Aorta (tissue), 5 donors: ENCODE measurements at regions not wholly inside any gene's neighbourhood (a gene's known extent, or its start where the extent isn't known, plus 50 kb on each side); places are given as distances from the start of the nearest gene placed in this dataset.

Experiments
- ATAC-seq: fragments of 200-7000 bp; cut with Tn5 transposase; one replicate; pipeline ENCODE4 v1.9.1; 2022; ENCODE audit warnings: moderate library complexity; ENCODE audit not compliant: low FRiP score
- DNase-seq, 2 donors: peaks; one replicate each; pipeline ENCODE4 v3.0.0-alpha.2; 2020
- H3K27ac ChIP-seq, 2 donors: one replicate each; pipeline ENCODE4 v1.5.1; 2013; ENCODE audit warnings: low read length in 2 of 2, mild to moderate bottlenecking in 2 of 2, moderate library complexity in 2 of 2, control low read depth in 1 of 2, inconsistent platforms in 1 of 2, low read depth in 1 of 2
- H3K27me3 ChIP-seq, 2 donors: one replicate each; pipeline ENCODE4 v1.6.1; 2013; ENCODE audit warnings: control low read depth in 1 of 2, low read length in 1 of 2, mild to moderate bottlenecking in 1 of 2, moderate library complexity in 1 of 2; ENCODE audit not compliant: insufficient read depth in 2 of 2, control insufficient read depth in 1 of 2
- H3K36me3 ChIP-seq, 2 donors: one replicate each; pipeline ENCODE4 v1.6.1; 2013; ENCODE audit warnings: control low read depth in 1 of 2, low read length in 1 of 2, mild to moderate bottlenecking in 1 of 2; ENCODE audit not compliant: insufficient read depth in 2 of 2, control insufficient read depth in 1 of 2
- H3K4me1 ChIP-seq, 2 donors: one replicate each; pipeline ENCODE4 v1.6.1; 2013; ENCODE audit warnings: low read length in 2 of 2, control low read depth in 1 of 2, mild to moderate bottlenecking in 1 of 2, moderate library complexity in 1 of 2; ENCODE audit not compliant: insufficient read depth in 2 of 2, control insufficient read depth in 1 of 2
- H3K4me3 ChIP-seq, 2 donors: one replicate each; pipeline ENCODE4 v1.5.1; 2013; ENCODE audit warnings: low read length in 2 of 2, control low read depth in 1 of 2, mild to moderate bottlenecking in 1 of 2
- H3K9me3 ChIP-seq: one replicate; pipeline ENCODE4 v1.6.1; 2013; ENCODE audit warnings: mild to moderate bottlenecking, low read length; ENCODE audit not compliant: control insufficient read depth
- WGBS, 2 donors: extraction: QIAGEN DNeasy Blood & Tissue Kit; methylation state at CpG; one replicate each; pipeline ENCODE4 v1.1.7; 2013; 5-methylcytosine and 5-hydroxymethylcytosine counted together
- intact Hi-C, 2 donors: fragments of 100-400 bp; cut with DNase I; formaldehyde crosslinking; loops; one replicate each; pipeline versions ENCODE4 v1.14.2 to v1.15.0; 2022
- donor health status: healthy with polysubstance abuse.
- donor health status: Bipolar disorder and iron deficiency.
- donor health status: DM: no; HTN: no; CAD: no.
- donor health status: DM: no; HTN: no; CAD: no.
- donor health status: DM: yes; HTN: yes; CAD: no.

- WGBS, 2 donors = 93 to 100% methylated on average over 1 of the region's 1 CpG
- intact Hi-C loops = no loop called here
- Histone ChIP-seq H3K4me3 (no peak overlapping the region), H3K27ac (no peak overlapping the region), H3K36me3 (no peaks in the 10 kb centered on the region), H3K27me3 (no peaks in the 10 kb centered on the region), H3K9me3 (no peaks in the 10 kb centered on the region), H3K4me1 (no peaks in the 10 kb centered on the region)
- ATAC-seq (no peak), DNase-seq (no peak)
Observed at GRCh38 chr3:76152028-76152427, 366.7 kb upstream of the ZNF717 start.

GRCh38 chr3:76161856-76162255 is 376.5 kb upstream of the ZNF717 start:
- H3K27me3 ChIP-seq = no peaks in the 10 kb centered on the region

GRCh38 chr3:76171647-76172046 is 386.3 kb upstream of the ZNF717 start:
- Histone ChIP-seq H3K36me3 (no peaks in the 10 kb centered on the region), H3K4me1 (no peaks in the 10 kb centered on the region), H3K27ac (no peak overlapping the region), H3K4me3 (no peak overlapping the region), H3K27me3 (no peaks in the 10 kb centered on the region), H3K9me3 (no peaks in the 10 kb centered on the region)
- DNase-seq (no peak), ATAC-seq (no peak)
- intact Hi-C loops = no loop called here
- WGBS, 2 donors = 63 to 96% methylated on average over 3 of the region's 3 CpGs

More at GRCh38 chr3:76161856-76162255, 376.5 kb upstream of the ZNF717 start:
- no peak for ATAC-seq
- DNase-seq = no peak
- H3K36me3 ChIP-seq = no peaks in the 10 kb centered on the region
- no peaks in the 10 kb centered on the region for H3K9me3 ChIP-seq
- H3K27ac ChIP-seq = no peak overlapping the region
- H3K4me3 ChIP-seq = no peak overlapping the region
- no peaks in the 10 kb centered on the region for H3K4me1 ChIP-seq
- intact Hi-C loops = no loop called here

GRCh38 chr3:76177610-76178009 is 392.3 kb upstream of the ZNF717 start:
- Histone ChIP-seq H3K4me1 (no peaks in the 10 kb centered on the region), H3K27me3 (no peaks in the 10 kb centered on the region), H3K36me3 (no peaks in the 10 kb centered on the region), H3K9me3 (no peaks in the 10 kb centered on the region), H3K4me3 (no peak overlapping the region), H3K27ac (no peak overlapping the region)
- intact Hi-C loops = no loop called here
- ATAC-seq (no peak), DNase-seq (no peak)
- 77 to 80% methylated on average over 4 of the region's 4 CpGs for WGBS, 2 donors

GRCh38 chr3:76178412-76178811 is 393.1 kb upstream of the ZNF717 start:
- intact Hi-C loops = no loop called here
- no peak for DNase-seq
- Histone ChIP-seq H3K36me3 (no peaks in the 10 kb centered on the region), H3K4me1 (no peaks in the 10 kb centered on the region), H3K27ac (no peak overlapping the region), H3K9me3 (no peaks in the 10 kb centered on the region), H3K27me3 (no peaks in the 10 kb centered on the region), H3K4me3 (no peak overlapping the region)
- no peak for ATAC-seq
- 90 to 92% methylated on average over 3 of the region's 3 CpGs for WGBS, 2 donors

GRCh38 chr3:76181213-76181612 is 395.9 kb upstream of the ZNF717 start:
- intact Hi-C loops = no loop called here
- Histone ChIP-seq H3K4me3 (no peak overlapping the region), H3K36me3 (no peaks in the 10 kb centered on the region), H3K4me1 (no peaks in the 10 kb centered on the region), H3K27me3 (no peaks in the 10 kb centered on the region), H3K27ac (no peak overlapping the region), H3K9me3 (no peaks in the 10 kb centered on the region)
- DNase-seq = no peak
- WGBS, 2 donors = 88 to 91% methylated on average over 2 of the region's 2 CpGs
- ATAC-seq = no peak

- no peaks in the 10 kb centered on the region for H3K27me3 ChIP-seq
- H3K4me1 ChIP-seq = no peaks in the 10 kb centered on the region
- H3K27ac ChIP-seq = no peak overlapping the region
- H3K36me3 ChIP-seq = no peaks in the 10 kb centered on the region
- 50 to 69% methylated on average over 1 of the region's 1 CpG for WGBS, 2 donors
- no peak overlapping the region for H3K4me3 ChIP-seq
- no peaks in the 10 kb centered on the region for H3K9me3 ChIP-seq
- DNase-seq (no peak), ATAC-seq (no peak)
- intact Hi-C loops = no loop called here
Observed at GRCh38 chr3:76198086-76198485, 412.7 kb upstream of the ZNF717 start.

- H3K36me3 ChIP-seq = no peaks in the 10 kb centered on the region
- H3K4me1 ChIP-seq = no peaks in the 10 kb centered on the region
- 71% methylated on average over 5 of the region's 5 CpGs for WGBS, 2 donors
- no peak overlapping the region for H3K4me3 ChIP-seq
- H3K27me3 ChIP-seq = no peaks in the 10 kb centered on the region
- intact Hi-C loops = no loop called here
- H3K9me3 ChIP-seq = no peaks in the 10 kb centered on the region
- no peak for DNase-seq
- no peak overlapping the region for H3K27ac ChIP-seq
- ATAC-seq = no peak
Observed at GRCh38 chr3:76199382-76199781, 414.0 kb upstream of the ZNF717 start.

- Histone ChIP-seq H3K4me1 (no peaks in the 10 kb centered on the region), H3K4me3 (no peak overlapping the region), H3K27me3 (no peaks in the 10 kb centered on the region), H3K9me3 (no peaks in the 10 kb centered on the region), H3K36me3 (no peaks in the 10 kb centered on the region), H3K27ac (no peak overlapping the region)
- 84 to 85% methylated on average over 12 of the region's 12 CpGs for WGBS, 2 donors
- intact Hi-C loops = no loop called here
- ATAC-seq = no peak
- DNase-seq = no peak
Observed at GRCh38 chr3:76203578-76203977, 418.2 kb upstream of the ZNF717 start.
